ENCODE measurements at regions not wholly inside any gene's neighbourhood (a gene's known extent, or its start where the extent isn't known, plus 50 kb on each side); places are given as distances from the start of the nearest gene placed in this dataset.

- no peak for TF ChIP-seq POLR2A (IDR thresholded peaks at IDR 0.05; ENCODE audit: low read depth, low read length)
- TF ChIP-seq POLR2AphosphoS5 (IDR thresholded peaks at IDR 0.05; ENCODE audit: low read depth, low read length): no peak
- TF ChIP-seq TAF1 (IDR thresholded peaks at IDR 0.05; ENCODE audit: low read depth, low read length): no peak
- no peak for TF ChIP-seq SPI1 (IDR thresholded peaks at IDR 0.05; ENCODE audit: low read depth, low read length)
Measured at GRCh38 chr11:87645626-87646025, 529.6 kb downstream of the RAB38 start.
